Central memory CD4-positive, alpha-beta T cell (primary cell): ENCODE measurements at regions not wholly inside any gene's neighbourhood (a gene's known extent, or its start where the extent isn't known, plus 50 kb on each side); places are given as distances from the start of the nearest gene placed in this dataset.
"Not testable (repeated sequence)": the region's sequence is repeated elsewhere in the genome, so short reads cannot be mapped to it uniquely, and the experiment has no call there.

Experiments used
- DNase-seq: peaks from one replicate; pipeline ENCODE4 v3.0.0; 2022

- not testable (repeated sequence) for DNase-seq
Observed at GRCh38 chr15:20306497-20307106, 235.0 kb downstream of the GOLGA6L6 start.

GRCh38 chr15:20305912-20306311 lies 235.7 kb downstream of the GOLGA6L6 start:
- not testable (repeated sequence) for DNase-seq

GRCh38 chr15:20305015-20305465 lies 236.6 kb downstream of the GOLGA6L6 start:
- DNase-seq: not testable (repeated sequence)

GRCh38 chr15:20304282-20305014 lies 237.2 kb downstream of the GOLGA6L6 start:
- not testable (repeated sequence) for DNase-seq

- DNase-seq: not testable (repeated sequence)
Observed at GRCh38 chr15:20303248-20304171, 238.1 kb downstream of the GOLGA6L6 start.

GRCh38 chr15:20302141-20303069 lies 239.2 kb downstream of the GOLGA6L6 start:
- DNase-seq: not testable (repeated sequence)

GRCh38 chr15:20301471-20302081 lies 240.0 kb downstream of the GOLGA6L6 start:
- DNase-seq: not testable (repeated sequence)

- DNase-seq: not testable (repeated sequence)
Observed at GRCh38 chr15:20301041-20301390, 240.6 kb downstream of the GOLGA6L6 start.

- DNase-seq: not testable (repeated sequence)
Observed at GRCh38 chr15:20300351-20301040, 241.1 kb downstream of the GOLGA6L6 start.

- DNase-seq: not testable (repeated sequence)
Observed at GRCh38 chr15:20297603-20298123, 243.9 kb downstream of the GOLGA6L6 start.

GRCh38 chr15:20296261-20296660 lies 245.3 kb downstream of the GOLGA6L6 start:
- DNase-seq: not testable (repeated sequence)

GRCh38 chr15:20295238-20295811 lies 246.3 kb downstream of the GOLGA6L6 start:
- no peak for DNase-seq

GRCh38 chr15:20294651-20295237 lies 246.9 kb downstream of the GOLGA6L6 start:
- no peak for DNase-seq

- DNase-seq: not testable (repeated sequence)
Observed at GRCh38 chr15:20292422-20293005, 249.1 kb downstream of the GOLGA6L6 start.

GRCh38 chr15:20291616-20292015 lies 250.0 kb downstream of the GOLGA6L6 start:
- DNase-seq: not testable (repeated sequence)

- DNase-seq: not testable (repeated sequence)
Observed at GRCh38 chr15:20290606-20291005, 251.0 kb downstream of the GOLGA6L6 start.

- DNase-seq: not testable (repeated sequence)
Observed at GRCh38 chr15:20289538-20290103, 252.0 kb downstream of the GOLGA6L6 start.

- not testable (repeated sequence) for DNase-seq
Observed at GRCh38 chr15:20288800-20289537, 252.6 kb downstream of the GOLGA6L6 start.
